ENCODE measurements at regions not wholly inside any gene's neighbourhood (a gene's known extent, or its start where the extent isn't known, plus 50 kb on each side); places are given as distances from the start of the nearest gene placed in this dataset.

- TF ChIP-seq CTCF (IDR thresholded peaks at IDR 0.05; ENCODE audit: control extremely low read depth, extremely low read depth, low read depth, missing control alignments): no peak
- POLR2A ChIA-PET: no interaction called here
- CTCF ChIA-PET: interaction anchor here (1.4 kb wide), 1 partner anchor 57 kb away, joined by 4 read pairs; no protein-coding TSS in a partner anchor
- no peak for DNase-seq (ENCODE audit: extremely low spot score)
Observed at GRCh38 chr7:21318916-21319270, 109.0 kb upstream of the SP4 start.

- ChIA-PET POLR2A (no interaction called here), CTCF (interaction anchor here (0.7 to 0.8 kb wide), 2 partner anchors 18 to 35 kb away, joined by 3 read pairs; no protein-coding TSS in a partner anchor)
- no peak for DNase-seq (ENCODE audit: extremely low spot score)
- no peak for TF ChIP-seq CTCF (IDR thresholded peaks at IDR 0.05; ENCODE audit: control extremely low read depth, extremely low read depth, low read depth, missing control alignments)
Observed at GRCh38 chr7:21326241-21326640, 101.6 kb upstream of the SP4 start.

GRCh38 chr7:21326921-21327320 is 101.0 kb upstream of the SP4 start:
- CTCF ChIA-PET: no interaction called here
- POLR2A ChIA-PET: no interaction called here
- TF ChIP-seq CTCF (IDR thresholded peaks at IDR 0.05; ENCODE audit: control extremely low read depth, extremely low read depth, low read depth, missing control alignments): no peak
- DNase-seq (ENCODE audit: extremely low spot score): no peak

- no peak for TF ChIP-seq CTCF (IDR thresholded peaks at IDR 0.05; ENCODE audit: control extremely low read depth, extremely low read depth, low read depth, missing control alignments)
- POLR2A ChIA-PET: no interaction called here
- CTCF ChIA-PET: no interaction called here
- no peak for DNase-seq (ENCODE audit: extremely low spot score)
Observed at GRCh38 chr7:21327422-21328409, 100.2 kb upstream of the SP4 start.

GRCh38 chr7:21330462-21331178 is 97.3 kb upstream of the SP4 start:
- POLR2A ChIA-PET: no interaction called here
- CTCF ChIA-PET: interaction anchor here (1.4 to 2.0 kb wide), 3 partner anchors 10 to 17 kb away, joined by 4 to 5 read pairs (median 4); no protein-coding TSS in a partner anchor
- no peak for DNase-seq (ENCODE audit: extremely low spot score)
- TF ChIP-seq CTCF (IDR thresholded peaks at IDR 0.05; ENCODE audit: control extremely low read depth, extremely low read depth, low read depth, missing control alignments): no peak

GRCh38 chr7:21334906-21335305 is 93.0 kb upstream of the SP4 start:
- no peak for TF ChIP-seq CTCF (IDR thresholded peaks at IDR 0.05; ENCODE audit: control extremely low read depth, extremely low read depth, low read depth, missing control alignments)
- ChIA-PET CTCF (interaction anchor here (1.0 kb wide), 1 partner anchor 13 kb away, joined by 3 read pairs; no protein-coding TSS in a partner anchor), POLR2A (no interaction called here)
- no peak for DNase-seq (ENCODE audit: extremely low spot score)
